GM23248 (cell line): ENCODE measurements at regions not wholly inside any gene's neighbourhood (a gene's known extent, or its start where the extent isn't known, plus 50 kb on each side); places are given as distances from the start of the nearest gene placed in this dataset.

Source experiments
- EZH2 ChIP-seq: fragments of 200-600 bp; sonication (generic); IDR thresholded peaks from 2 replicates; pipeline ENCODE4 v1.6.1; 2018; ENCODE audit warnings: antibody characterized with exemption, mild to moderate bottlenecking; ENCODE audit not compliant: insufficient read depth, poor library complexity, severe bottlenecking
- EZH2phosphoT487 ChIP-seq: fragments of 200-600 bp; sonication (generic); IDR thresholded peaks from 2 replicates; pipeline ENCODE4 v1.6.1; 2018; ENCODE audit warnings: antibody characterized with exemption, moderate library complexity, mild to moderate bottlenecking, low read depth; ENCODE audit not compliant: insufficient read depth

DNA sequence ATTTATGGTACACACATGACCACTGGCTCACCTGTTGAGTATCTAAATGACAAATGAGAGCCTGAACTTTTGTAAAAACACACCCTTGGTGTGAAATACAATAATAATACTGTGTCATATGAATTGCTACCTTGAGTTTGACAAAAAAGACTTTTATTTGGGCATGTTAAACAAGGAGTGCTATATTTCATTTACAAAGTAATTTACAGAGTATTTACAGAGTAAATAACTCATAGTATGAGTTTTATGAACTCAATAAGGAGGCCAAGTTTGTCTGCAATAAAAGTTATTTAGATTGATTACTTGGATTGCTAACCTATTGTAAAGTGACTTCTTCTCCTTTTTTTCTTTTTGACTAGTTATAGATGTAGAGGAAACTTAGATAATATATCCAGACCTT lies 146.0 kb upstream of the NUDT12 start:
- no peak for TF ChIP-seq EZH2
- TF ChIP-seq EZH2phosphoT487, result no peak
